Fibroblast of villous mesenchyme (primary cell): ENCODE measurements at regions not wholly inside any gene's neighbourhood (a gene's known extent, or its start where the extent isn't known, plus 50 kb on each side); places are given as distances from the start of the nearest gene placed in this dataset.
A peak's percentile ranks its signal among the peaks of the same experiment; 100 is the strongest.

Experiments used
- DNase-seq: peaks from one replicate; pipeline ENCODE4 v3.0.0-alpha.2; 2010; ENCODE audit warnings: low read depth
- H3K4me3 ChIP-seq: 2 replicates; pipeline ENCODE4 v1.5.1; 2011; ENCODE audit warnings: low read depth, mild to moderate bottlenecking, low read length
- CTCF ChIP-seq: IDR thresholded peaks from 2 replicates; pipeline ENCODE4 v1.5.1; 2012; ENCODE audit warnings: low read depth, mild to moderate bottlenecking, low read length; ENCODE audit not compliant: insufficient read depth

GRCh38 chr3:46092702-46093080 lies 65.4 kb upstream of the XCR1 start:
- no peak for DNase-seq
- H3K4me3 ChIP-seq = no peak overlapping the region
- TF ChIP-seq CTCF = no peak

GRCh38 chr3:46091741-46092701 lies 64.7 kb upstream of the XCR1 start:
- no peak overlapping the region for H3K4me3 ChIP-seq
- no peak for DNase-seq
- TF ChIP-seq CTCF = no peak

GRCh38 chr3:46091046-46091445 lies 63.8 kb upstream of the XCR1 start:
- H3K4me3 ChIP-seq = no peak overlapping the region
- no peak for TF ChIP-seq CTCF
- no peak for DNase-seq

- H3K4me3 ChIP-seq = no peak overlapping the region
- no peak for DNase-seq
- no peak for TF ChIP-seq CTCF
Measured at GRCh38 chr3:46090161-46090591, 62.9 kb upstream of the XCR1 start.

GRCh38 chr3:46089237-46090011 lies 62.1 kb upstream of the XCR1 start:
- no peak overlapping the region for H3K4me3 ChIP-seq
- no peak for TF ChIP-seq CTCF
- DNase-seq = peak; percentile 95

- peak; percentile 71 for DNase-seq
- peak; percentile 48 for TF ChIP-seq CTCF
- no peak overlapping the region for H3K4me3 ChIP-seq
Measured at GRCh38 chr3:46087871-46088270, 60.6 kb upstream of the XCR1 start.
